ENCODE measurements at regions not wholly inside any gene's neighbourhood (a gene's known extent, or its start where the extent isn't known, plus 50 kb on each side); places are given as distances from the start of the nearest gene placed in this dataset.
"Not testable (repeated sequence)": the region's sequence is repeated elsewhere in the genome, so short reads cannot be mapped to it uniquely, and the experiment has no call there.

GRCh38 chr7:138395763-138396162 is 64.3 kb upstream of the TRIM24 start:
- H3K79me1 ChIP-seq (replicated peaks; ENCODE audit: low read length, poor library complexity, severe bottlenecking) = no peaks in the 10 kb centered on the region
- no peak overlapping the region for H2AK5ac ChIP-seq (ENCODE audit: low read length, severe bottlenecking)
- no peak overlapping the region for H3K4ac ChIP-seq (ENCODE audit: low read depth in 1 of 2, low read length in 2 of 2)
- no peak overlapping the region for H2BK5ac ChIP-seq (ENCODE audit: low read depth, low read length, poor library complexity, severe bottlenecking)
- H3K4me2 ChIP-seq (ENCODE audit: low read length, poor library complexity, severe bottlenecking) = no peak overlapping the region
- H3K9me3 ChIP-seq (ENCODE audit: control insufficient read depth, low read length) = peaks cover 3% of the 10 kb centered on the region
- H4K8ac ChIP-seq (ENCODE audit: low read length) = no peak overlapping the region
- H3K4me1 ChIP-seq (ENCODE audit: control insufficient read depth, insufficient read depth, low read depth, low read length) = peaks cover 3% of the 10 kb centered on the region
- no peak overlapping the region for H2BK120ac ChIP-seq (ENCODE audit: low read depth, low read length)
- no peak overlapping the region for H3K18ac ChIP-seq (ENCODE audit: low read depth in 1 of 2, low read length in 2 of 2)
- H3K27me3 ChIP-seq (ENCODE audit: control insufficient read depth in 1 of 2, insufficient read depth in 1 of 2, low read length in 2 of 2) = no peaks in the 10 kb centered on the region
- no peak overlapping the region for H2AFZ ChIP-seq (ENCODE audit: low read depth, low read length)
- no peak overlapping the region for H2BK15ac ChIP-seq (ENCODE audit: low read depth, poor library complexity, severe bottlenecking)
- no peaks in the 10 kb centered on the region for H3K36me3 ChIP-seq (ENCODE audit: control insufficient read depth in 1 of 2, insufficient read depth in 2 of 2, low read depth in 1 of 2, low read length in 2 of 2)
- no peak overlapping the region for H3K14ac ChIP-seq (ENCODE audit: low read length in 2 of 2)
- H3K23ac ChIP-seq (ENCODE audit: low read length in 2 of 2) = no peak overlapping the region
- WGBS = 44% methylated on average over 2 of the region's 3 CpGs
- H4K91ac ChIP-seq (ENCODE audit: low read length) = no peak overlapping the region
- H3K9ac ChIP-seq (ENCODE audit: low read length) = no peak overlapping the region
- no peak for DNase-seq
- H3K27ac ChIP-seq (ENCODE audit: low read length, poor library complexity, severe bottlenecking) = no peak overlapping the region
- H3K4me3 ChIP-seq (ENCODE audit: insufficient read depth in 1 of 2, low read depth in 1 of 2, low read length in 2 of 2) = no peak overlapping the region
- no peak overlapping the region for H2BK12ac ChIP-seq (ENCODE audit: low read length in 2 of 2)

- peaks cover 3% of the 10 kb centered on the region for H3K9me3 ChIP-seq (ENCODE audit: control insufficient read depth, low read length)
- H3K18ac ChIP-seq (ENCODE audit: low read depth in 1 of 2, low read length in 2 of 2) = no peak overlapping the region
- H3K4me2 ChIP-seq (ENCODE audit: low read length, poor library complexity, severe bottlenecking) = no peak overlapping the region
- no peaks in the 10 kb centered on the region for H3K36me3 ChIP-seq (ENCODE audit: control insufficient read depth in 1 of 2, insufficient read depth in 2 of 2, low read depth in 1 of 2, low read length in 2 of 2)
- no peaks in the 10 kb centered on the region for H3K79me1 ChIP-seq (replicated peaks; ENCODE audit: low read length, poor library complexity, severe bottlenecking)
- no peak overlapping the region for H3K27ac ChIP-seq (ENCODE audit: low read length, poor library complexity, severe bottlenecking)
- no peak overlapping the region for H2BK120ac ChIP-seq (ENCODE audit: low read depth, low read length)
- no peak overlapping the region for H2BK15ac ChIP-seq (ENCODE audit: low read depth, poor library complexity, severe bottlenecking)
- WGBS = 81% methylated on average over 3 of the region's 3 CpGs
- no peak overlapping the region for H3K23ac ChIP-seq (ENCODE audit: low read length in 2 of 2)
- H4K91ac ChIP-seq (ENCODE audit: low read length) = no peak overlapping the region
- no peak overlapping the region for H3K4me3 ChIP-seq (ENCODE audit: insufficient read depth in 1 of 2, low read depth in 1 of 2, low read length in 2 of 2)
- H3K9ac ChIP-seq (ENCODE audit: low read length) = no peak overlapping the region
- no peak overlapping the region for H4K8ac ChIP-seq (ENCODE audit: low read length)
- no peak overlapping the region for H3K14ac ChIP-seq (ENCODE audit: low read length in 2 of 2)
- H2AFZ ChIP-seq (ENCODE audit: low read depth, low read length) = no peak overlapping the region
- no peak overlapping the region for H3K4ac ChIP-seq (ENCODE audit: low read depth in 1 of 2, low read length in 2 of 2)
- H3K4me1 ChIP-seq (ENCODE audit: control insufficient read depth, insufficient read depth, low read depth, low read length) = peaks cover 3% of the 10 kb centered on the region
- no peak overlapping the region for H2BK12ac ChIP-seq (ENCODE audit: low read length in 2 of 2)
- no peak for DNase-seq
- no peaks in the 10 kb centered on the region for H3K27me3 ChIP-seq (ENCODE audit: control insufficient read depth in 1 of 2, insufficient read depth in 1 of 2, low read length in 2 of 2)
- no peak overlapping the region for H2AK5ac ChIP-seq (ENCODE audit: low read length, severe bottlenecking)
- no peak overlapping the region for H2BK5ac ChIP-seq (ENCODE audit: low read depth, low read length, poor library complexity, severe bottlenecking)
These were observed 63.6 kb upstream of the TRIM24 start for GRCh38 chr7:138396251-138397070.

- WGBS = 66% methylated on average over 3 of the region's 3 CpGs
- H3K18ac ChIP-seq (ENCODE audit: low read depth in 1 of 2, low read length in 2 of 2); H2BK5ac ChIP-seq (ENCODE audit: low read depth, low read length, poor library complexity, severe bottlenecking); H3K27ac ChIP-seq (ENCODE audit: low read length, poor library complexity, severe bottlenecking); H3K4me1 ChIP-seq (ENCODE audit: control insufficient read depth, insufficient read depth, low read depth, low read length); H3K79me1 ChIP-seq (replicated peaks; ENCODE audit: low read length, poor library complexity, severe bottlenecking); H2AFZ ChIP-seq (ENCODE audit: low read depth, low read length); H3K4me3 ChIP-seq (ENCODE audit: insufficient read depth in 1 of 2, low read depth in 1 of 2, low read length in 2 of 2); H3K4ac ChIP-seq (ENCODE audit: low read depth in 1 of 2, low read length in 2 of 2); H3K27me3 ChIP-seq (ENCODE audit: control insufficient read depth in 1 of 2, insufficient read depth in 1 of 2, low read length in 2 of 2); H3K9me3 ChIP-seq (ENCODE audit: control insufficient read depth, low read length); H2AK5ac ChIP-seq (ENCODE audit: low read length, severe bottlenecking); H2BK120ac ChIP-seq (ENCODE audit: low read depth, low read length); H2BK15ac ChIP-seq (ENCODE audit: low read depth, poor library complexity, severe bottlenecking); H4K8ac ChIP-seq (ENCODE audit: low read length); H2BK12ac ChIP-seq (ENCODE audit: low read length in 2 of 2); H3K36me3 ChIP-seq (ENCODE audit: control insufficient read depth in 1 of 2, insufficient read depth in 2 of 2, low read depth in 1 of 2, low read length in 2 of 2); H3K4me2 ChIP-seq (ENCODE audit: low read length, poor library complexity, severe bottlenecking); H4K91ac ChIP-seq (ENCODE audit: low read length); H3K14ac ChIP-seq (ENCODE audit: low read length in 2 of 2); DNase-seq; H3K9ac ChIP-seq (ENCODE audit: low read length); H3K23ac ChIP-seq (ENCODE audit: low read length in 2 of 2): not testable (repeated sequence)
These were observed 63.0 kb upstream of the TRIM24 start for GRCh38 chr7:138397071-138397433.

- no peak for DNase-seq
- no peak overlapping the region for H3K14ac ChIP-seq (ENCODE audit: low read length in 2 of 2)
These were observed 61.2 kb upstream of the TRIM24 start for GRCh38 chr7:138398857-138399256.

More at GRCh38 chr7:138398857-138399256, 61.2 kb upstream of the TRIM24 start:
- no CpG with 5 or more reads among the region's 1 CpG for WGBS
- Histone ChIP-seq H3K79me1 (replicated peaks; ENCODE audit: low read length, poor library complexity, severe bottlenecking) (no peaks in the 10 kb centered on the region), H3K4me1 (ENCODE audit: control insufficient read depth, insufficient read depth, low read depth, low read length) (peaks cover 3% of the 10 kb centered on the region), H3K23ac (ENCODE audit: low read length in 2 of 2) (no peak overlapping the region), H3K27ac (ENCODE audit: low read length, poor library complexity, severe bottlenecking) (no peak overlapping the region), H2AK5ac (ENCODE audit: low read length, severe bottlenecking) (no peak overlapping the region), H3K9ac (ENCODE audit: low read length) (no peak overlapping the region), H2BK15ac (ENCODE audit: low read depth, poor library complexity, severe bottlenecking) (no peak overlapping the region), H2BK5ac (ENCODE audit: low read depth, low read length, poor library complexity, severe bottlenecking) (no peak overlapping the region), H3K36me3 (ENCODE audit: control insufficient read depth in 1 of 2, insufficient read depth in 2 of 2, low read depth in 1 of 2, low read length in 2 of 2) (no peaks in the 10 kb centered on the region), H3K4me2 (ENCODE audit: low read length, poor library complexity, severe bottlenecking) (no peak overlapping the region), H3K4me3 (ENCODE audit: insufficient read depth in 1 of 2, low read depth in 1 of 2, low read length in 2 of 2) (no peak overlapping the region), H2BK12ac (ENCODE audit: low read length in 2 of 2) (no peak overlapping the region), H3K27me3 (ENCODE audit: control insufficient read depth in 1 of 2, insufficient read depth in 1 of 2, low read length in 2 of 2) (no peaks in the 10 kb centered on the region), H2BK120ac (ENCODE audit: low read depth, low read length) (no peak overlapping the region), H3K4ac (ENCODE audit: low read depth in 1 of 2, low read length in 2 of 2) (no peak overlapping the region), H4K91ac (ENCODE audit: low read length) (no peak overlapping the region), H3K18ac (ENCODE audit: low read depth in 1 of 2, low read length in 2 of 2) (no peak overlapping the region), H3K9me3 (ENCODE audit: control insufficient read depth, low read length) (peaks cover 3% of the 10 kb centered on the region), H4K8ac (ENCODE audit: low read length) (no peak overlapping the region), H2AFZ (ENCODE audit: low read depth, low read length) (no peak overlapping the region)

Measured in mesenchymal stem cell (in vitro differentiated cells and primary cell).